ENCODE measurements at regions not wholly inside any gene's neighbourhood (a gene's known extent, or its start where the extent isn't known, plus 50 kb on each side); places are given as distances from the start of the nearest gene placed in this dataset.
"Not testable (repeated sequence)": the region's sequence is repeated elsewhere in the genome, so short reads cannot be mapped to it uniquely, and the experiment has no call there.

DNA sequence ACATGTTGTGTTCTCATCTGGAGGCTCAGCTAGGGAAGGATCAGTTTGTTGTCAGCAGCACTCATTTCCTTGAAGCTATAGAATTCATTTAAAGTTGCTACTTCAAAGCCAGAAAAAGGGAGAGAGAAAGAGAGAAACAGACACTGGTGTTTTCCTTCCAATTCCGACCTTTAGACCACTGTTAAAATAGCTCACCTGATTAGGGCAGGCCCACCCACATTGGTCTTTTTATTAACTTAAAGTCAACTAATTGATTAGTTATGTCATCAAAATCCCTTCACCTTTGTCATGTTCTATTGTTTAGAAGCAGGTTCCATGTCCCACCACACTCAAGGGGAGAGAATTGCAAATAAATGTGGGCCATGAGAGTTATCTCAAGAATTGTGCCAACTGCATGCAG is 560.2 kb downstream of the PCDH17 start:
- DNase-seq (ENCODE audit: low spot score), result no peak

DNA sequence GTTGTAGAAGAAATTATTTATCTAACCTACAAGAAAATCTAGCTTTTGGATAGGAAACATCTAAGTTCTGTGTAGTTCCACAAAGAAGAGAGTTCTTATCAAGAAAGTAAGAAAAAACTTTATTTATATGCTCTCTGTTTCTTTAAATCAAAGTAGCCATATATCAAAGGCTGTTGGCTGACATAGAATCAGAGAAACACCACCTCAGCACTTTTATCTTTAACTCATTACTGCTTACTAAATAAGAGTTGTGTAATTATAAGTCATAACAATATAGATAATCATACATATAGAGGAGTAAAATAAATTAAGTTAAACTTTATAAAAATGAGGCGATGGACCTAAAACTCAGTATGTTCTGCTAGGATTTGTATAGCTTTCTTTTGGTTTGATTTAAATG is 570.6 kb downstream of the PCDH17 start:
- no peak for DNase-seq (ENCODE audit: low spot score)

DNA sequence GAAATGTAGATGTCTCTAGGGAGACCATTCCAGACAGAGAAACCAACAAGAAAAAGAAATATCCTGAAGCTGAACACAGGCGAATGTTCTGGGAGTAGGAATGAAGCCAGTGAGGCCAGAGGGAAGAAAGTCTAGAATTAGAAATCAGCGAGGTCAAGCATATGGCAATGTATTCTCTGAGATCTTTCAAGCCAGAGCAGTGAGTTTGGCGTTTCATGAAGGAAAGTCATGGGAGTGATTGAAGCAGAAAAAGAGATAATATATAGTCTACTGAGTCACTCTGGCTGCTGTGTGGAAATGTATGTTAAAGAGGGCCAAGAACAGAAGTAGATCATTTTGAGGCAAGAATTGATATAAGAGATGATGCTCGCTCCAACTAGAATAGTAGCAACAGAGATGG is 576.0 kb downstream of the PCDH17 start:
- no peak for DNase-seq (ENCODE audit: low spot score)

DNA sequence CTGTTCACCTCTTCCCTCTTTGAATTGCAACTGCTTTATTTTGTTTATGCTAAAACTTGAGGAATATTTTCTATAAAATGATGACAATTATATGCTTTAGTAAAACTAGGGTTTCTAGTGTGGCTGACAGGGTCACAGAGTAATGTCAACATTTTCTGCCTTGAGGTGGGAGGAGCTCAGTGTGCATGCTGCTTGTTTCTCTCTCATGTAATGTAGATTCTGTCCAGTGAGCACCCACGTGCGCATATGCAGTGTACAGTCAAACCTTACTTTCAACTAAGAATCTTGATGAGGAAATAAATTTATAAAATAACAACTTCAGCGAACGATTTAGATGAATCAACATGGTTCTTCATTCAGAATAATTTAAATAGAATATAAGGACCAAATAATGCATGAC is 603.9 kb downstream of the PCDH17 start:
- no peak for DNase-seq (ENCODE audit: low spot score)

- no peak for DNase-seq (ENCODE audit: low spot score)
Observed at GRCh38 chr13:58238972-58239773, 607.6 kb downstream of the PCDH17 start.

GRCh38 chr13:58239774-58240268 is 608.3 kb downstream of the PCDH17 start:
- no peak for DNase-seq (ENCODE audit: low spot score)

GRCh38 chr13:58247080-58247479 is 615.5 kb downstream of the PCDH17 start:
- DNase-seq (ENCODE audit: low spot score), result no peak

DNA sequence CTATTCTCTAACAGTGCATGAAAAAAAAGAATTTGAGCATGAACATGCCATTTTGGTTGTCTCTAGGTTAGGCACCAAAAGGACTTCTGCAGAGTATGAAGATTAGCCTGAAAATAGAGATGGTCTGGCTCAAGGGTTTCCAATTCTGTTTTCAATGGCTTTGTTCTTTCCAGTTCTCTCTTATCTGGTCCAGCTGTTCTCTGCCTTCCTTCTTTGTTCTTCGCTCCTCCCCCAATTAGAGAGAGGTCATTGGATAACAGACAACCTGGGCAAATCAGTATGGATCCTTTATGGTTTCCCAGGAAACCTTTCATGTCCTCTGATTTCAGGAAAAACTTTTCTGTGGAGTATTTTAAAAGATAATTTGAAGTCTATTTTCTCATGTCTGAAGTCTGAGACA is 623.4 kb downstream of the PCDH17 start:
- DNase-seq (ENCODE audit: low spot score), result no peak

- DNase-seq (ENCODE audit: low spot score), result no peak
Observed at GRCh38 chr13:58266271-58266670, 634.7 kb downstream of the PCDH17 start.

GRCh38 chr13:58298556-58299135 is 667.1 kb downstream of the PCDH17 start:
- DNase-seq (ENCODE audit: low spot score), result no peak

GRCh38 chr13:58300224-58300623 is 668.7 kb downstream of the PCDH17 start:
- DNase-seq (ENCODE audit: low spot score), result no peak

DNA sequence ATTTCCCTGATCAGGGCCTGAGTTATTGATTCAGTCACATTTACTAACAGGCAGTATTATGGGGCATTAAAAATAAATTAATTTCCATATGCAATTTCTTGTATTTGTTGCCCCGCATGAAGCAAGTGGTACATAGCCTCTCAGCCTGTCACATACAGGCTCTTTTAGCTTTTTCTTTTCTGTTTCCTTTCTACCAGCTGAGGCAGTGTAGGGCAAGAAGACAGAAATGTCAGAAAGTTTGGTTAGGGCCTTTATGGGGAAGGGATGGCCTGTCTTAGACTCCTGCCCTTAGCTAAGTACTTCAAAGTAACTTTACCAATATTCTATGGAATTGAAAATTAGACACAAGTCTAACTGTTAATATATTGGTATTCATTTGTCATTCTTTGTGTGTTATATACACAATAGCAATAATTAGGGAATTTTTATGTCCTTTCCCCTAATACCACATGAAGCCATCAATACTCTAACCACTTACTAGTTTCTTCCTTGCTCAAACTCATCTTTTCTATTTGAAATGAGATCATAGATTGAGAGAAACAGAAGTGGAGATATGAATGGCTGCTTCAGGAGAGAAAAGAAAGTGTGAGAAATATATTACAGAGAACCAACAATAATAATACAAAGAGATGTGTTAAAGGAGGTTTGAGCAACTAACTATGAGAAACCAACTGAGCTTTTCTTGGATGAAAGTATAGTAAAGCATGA is 669.6 kb downstream of the PCDH17 start:
- DNase-seq (ENCODE audit: low spot score), result no peak

GRCh38 chr13:58302349-58302748 is 670.8 kb downstream of the PCDH17 start:
- no peak for DNase-seq (ENCODE audit: low spot score)

- no peak for DNase-seq (ENCODE audit: low spot score)
Observed at GRCh38 chr13:58306062-58306461, 674.5 kb downstream of the PCDH17 start.

- no peak for DNase-seq (ENCODE audit: low spot score)
Observed at GRCh38 chr13:58313219-58313618, 681.7 kb downstream of the PCDH17 start.

- no peak for DNase-seq (ENCODE audit: low spot score)
Observed at GRCh38 chr13:58318495-58319167, 687.1 kb downstream of the PCDH17 start.

GRCh38 chr13:58324161-58324560 is 692.6 kb downstream of the PCDH17 start:
- no peak for DNase-seq (ENCODE audit: low spot score)

DNA sequence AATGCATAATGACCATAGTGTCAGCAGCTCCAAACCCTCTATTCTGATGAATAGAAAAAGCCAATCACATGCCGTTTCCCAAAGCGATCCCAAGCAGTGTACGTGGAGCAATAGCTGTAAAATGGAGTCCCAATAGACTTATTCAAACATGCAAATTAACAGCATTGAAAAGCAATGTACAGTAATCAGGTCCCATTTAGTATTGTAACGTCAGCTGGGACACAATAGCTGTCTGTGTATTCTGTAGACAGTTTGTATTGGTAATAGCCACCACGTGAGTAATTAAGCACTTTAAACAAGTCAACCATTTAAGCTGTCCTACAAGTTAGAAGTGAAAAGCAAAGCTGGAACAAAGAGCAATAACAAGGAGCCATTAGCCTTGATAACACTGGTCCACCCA is 698.2 kb downstream of the PCDH17 start:
- DNase-seq (ENCODE audit: low spot score), result no peak

GRCh38 chr13:58340895-58341294 is 709.4 kb downstream of the PCDH17 start:
- no peak for DNase-seq (ENCODE audit: low spot score)

- DNase-seq (ENCODE audit: low spot score), result no peak
Observed at GRCh38 chr13:58341318-58341717, 709.8 kb downstream of the PCDH17 start.

GRCh38 chr13:58343076-58343475 is 711.5 kb downstream of the PCDH17 start:
- no peak for DNase-seq (ENCODE audit: low spot score)

- DNase-seq (ENCODE audit: low spot score), result not testable (repeated sequence)
Observed at GRCh38 chr13:58352100-58352499, 720.6 kb downstream of the PCDH17 start.

- no peak for DNase-seq (ENCODE audit: low spot score)
Observed at GRCh38 chr13:58369936-58370335, 738.4 kb downstream of the PCDH17 start.

Data from COLO829 (cell line).